ENCODE measurements at regions not wholly inside any gene's neighbourhood (a gene's known extent, or its start where the extent isn't known, plus 50 kb on each side); places are given as distances from the start of the nearest gene placed in this dataset.

DNA sequence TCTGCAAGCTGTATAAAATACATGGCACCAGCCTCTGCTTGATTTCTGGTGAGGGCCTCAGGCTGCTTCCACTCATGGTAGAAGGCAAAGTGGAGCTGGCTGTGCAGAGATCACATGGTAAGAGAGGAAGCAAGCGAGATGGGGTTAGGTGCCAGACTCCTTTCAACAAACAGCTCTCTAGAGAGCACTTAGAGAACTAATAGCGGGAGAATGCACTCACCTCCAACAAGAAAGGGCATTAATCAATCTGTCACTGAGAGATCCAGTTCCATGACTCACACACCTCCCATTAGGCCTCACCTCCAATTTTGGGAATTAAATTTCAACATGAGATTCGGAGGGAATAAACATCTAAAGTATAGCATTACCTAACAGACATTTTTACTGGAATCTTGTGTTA, 644.1 kb upstream of the ARRDC4 start:
- Histone ChIP-seq H3K4me3 (no peak overlapping the region), H3K27me3 (no peaks in the 10 kb centered on the region), H3K27ac (no peak overlapping the region), H3K36me3 (no peaks in the 10 kb centered on the region), H3K4me1 (no peaks in the 10 kb centered on the region), H3K9me3 (peaks cover 0 to 2% (median 0%) of the 10 kb centered on the region in 12 donors)
- intact Hi-C loops (cut with DNase I), result no loop called here
- no peak for ATAC-seq
- DNase-seq, result no peak
- no peak for TF ChIP-seq POLR2A (IDR thresholded peaks at IDR 0.05)
- TF ChIP-seq, protein P1, sequence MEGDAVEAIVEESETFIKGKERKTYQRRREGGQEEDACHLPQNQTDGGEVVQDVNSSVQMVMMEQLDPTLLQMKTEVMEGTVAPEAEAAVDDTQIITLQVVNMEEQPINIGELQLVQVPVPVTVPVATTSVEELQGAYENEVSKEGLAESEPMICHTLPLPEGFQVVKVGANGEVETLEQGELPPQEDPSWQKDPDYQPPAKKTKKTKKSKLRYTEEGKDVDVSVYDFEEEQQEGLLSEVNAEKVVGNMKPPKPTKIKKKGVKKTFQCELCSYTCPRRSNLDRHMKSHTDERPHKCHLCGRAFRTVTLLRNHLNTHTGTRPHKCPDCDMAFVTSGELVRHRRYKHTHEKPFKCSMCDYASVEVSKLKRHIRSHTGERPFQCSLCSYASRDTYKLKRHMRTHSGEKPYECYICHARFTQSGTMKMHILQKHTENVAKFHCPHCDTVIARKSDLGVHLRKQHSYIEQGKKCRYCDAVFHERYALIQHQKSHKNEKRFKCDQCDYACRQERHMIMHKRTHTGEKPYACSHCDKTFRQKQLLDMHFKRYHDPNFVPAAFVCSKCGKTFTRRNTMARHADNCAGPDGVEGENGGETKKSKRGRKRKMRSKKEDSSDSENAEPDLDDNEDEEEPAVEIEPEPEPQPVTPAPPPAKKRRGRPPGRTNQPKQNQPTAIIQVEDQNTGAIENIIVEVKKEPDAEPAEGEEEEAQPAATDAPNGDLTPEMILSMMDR (IDR thresholded peaks at IDR 0.05), result no peak
- WGBS, 4 donors, result 36 to 46% (median 42%) methylated on average over 3 of the region's 3 CpGs

DNA sequence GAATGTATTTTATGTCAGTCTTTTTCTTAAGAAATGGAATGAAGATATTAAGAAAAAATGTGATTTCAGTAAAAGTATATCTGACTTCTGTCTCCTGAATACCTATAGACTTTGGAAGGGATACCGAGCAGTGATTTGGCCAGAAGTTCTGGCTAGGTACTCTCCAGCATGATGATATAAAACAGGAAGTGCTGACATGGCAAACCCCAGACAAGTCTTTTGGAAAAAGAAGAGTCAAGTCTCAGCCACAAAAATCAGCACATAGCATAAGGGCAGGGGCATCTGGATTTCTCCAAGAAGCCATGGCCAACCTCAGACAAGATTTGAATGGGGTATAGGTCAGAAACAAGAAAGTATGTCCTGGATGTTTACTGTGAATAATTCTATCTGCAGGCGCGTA, 643.3 kb upstream of the ARRDC4 start:
- ATAC-seq (no peak), DNase-seq (no peak)
- H3K27me3 ChIP-seq, result no peaks in the 10 kb centered on the region
- H3K4me1 ChIP-seq, result no peaks in the 10 kb centered on the region
- no peaks in the 10 kb centered on the region for H3K36me3 ChIP-seq
- peaks cover 0 to 2% (median 0%) of the 10 kb centered on the region in 12 donors for H3K9me3 ChIP-seq
- TF ChIP-seq, protein P1 (IDR thresholded peaks at IDR 0.05), result no peak
- TF ChIP-seq POLR2A (IDR thresholded peaks at IDR 0.05), result no peak
- H3K4me3 ChIP-seq, result no peak overlapping the region
- H3K27ac ChIP-seq, result no peak overlapping the region
- 80 to 87% (median 85%) methylated on average over 3 of the region's 3 CpGs for WGBS, 4 donors
- intact Hi-C loops (cut with DNase I), result no loop called here

DNA sequence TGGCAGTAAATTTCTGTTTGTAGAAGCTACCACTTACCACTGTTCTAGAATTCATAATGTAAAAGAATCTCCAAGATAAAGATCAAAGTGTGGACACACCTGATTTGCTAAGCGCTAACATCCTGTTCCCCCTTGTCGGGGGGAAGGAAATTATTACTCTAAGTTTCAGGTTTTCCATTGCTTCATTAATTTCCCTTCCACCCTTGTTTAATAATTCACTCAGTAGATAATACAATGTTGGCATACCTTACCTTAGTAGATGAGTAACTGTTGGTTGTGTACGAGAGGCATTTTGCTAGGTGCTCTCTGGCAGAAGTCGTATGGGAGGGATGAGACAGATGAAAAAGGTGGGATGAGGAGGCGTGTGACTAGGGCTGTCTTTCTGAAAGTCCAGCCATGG, 641.2 kb upstream of the ARRDC4 start:
- Histone ChIP-seq H3K36me3 (no peaks in the 10 kb centered on the region), H3K4me3 (no peak overlapping the region), H3K27me3 (no peaks in the 10 kb centered on the region), H3K4me1 (no peaks in the 10 kb centered on the region), H3K27ac (no peak overlapping the region), H3K9me3 (peaks cover 0 to 2% (median 0%) of the 10 kb centered on the region in 12 donors)
- TF ChIP-seq POLR2A (IDR thresholded peaks at IDR 0.05), result no peak
- DNase-seq, result no peak
- intact Hi-C loops (cut with DNase I), result no loop called here
- WGBS, 4 donors, result 81 to 85% (median 84%) methylated on average over 5 of the region's 5 CpGs
- no peak for ATAC-seq

DNA sequence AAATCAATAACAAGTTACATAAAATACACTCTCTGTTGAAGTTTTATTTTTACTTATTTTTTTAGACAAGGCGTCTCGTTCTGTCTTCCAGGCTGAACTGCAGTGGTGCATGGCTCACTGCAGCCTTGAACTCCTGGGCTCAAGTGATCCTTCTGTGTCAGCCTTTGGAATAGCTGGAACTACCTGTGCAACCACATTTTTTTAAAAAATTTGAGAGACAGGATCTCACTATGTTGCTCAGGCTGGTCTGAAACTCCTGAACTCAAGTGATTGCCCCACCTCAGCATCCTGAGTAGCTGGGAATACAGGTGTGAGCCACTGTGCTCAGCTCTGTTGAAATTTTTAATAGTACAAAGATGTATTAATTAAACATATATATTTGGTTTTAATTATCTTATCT, 614.3 kb upstream of the ARRDC4 start:
- ATAC-seq (no peak), DNase-seq (no peak)
- no peak overlapping the region for H3K4me3 ChIP-seq
- 93 to 94% (median 93%) methylated on average over 2 of the region's 2 CpGs for WGBS, 4 donors
- no peaks in the 10 kb centered on the region for H3K27me3 ChIP-seq
- intact Hi-C loops (cut with DNase I), result no loop called here
- no peaks in the 10 kb centered on the region for H3K4me1 ChIP-seq
- H3K27ac ChIP-seq, result no peak overlapping the region
- H3K9me3 ChIP-seq, result peaks cover 0 to 14% (median under 1%) of the 10 kb centered on the region in 12 donors
- no peaks in the 10 kb centered on the region for H3K36me3 ChIP-seq
- no peak for TF ChIP-seq POLR2A (IDR thresholded peaks at IDR 0.05)
- TF ChIP-seq, protein P1 (IDR thresholded peaks at IDR 0.05), result no peak

DNA sequence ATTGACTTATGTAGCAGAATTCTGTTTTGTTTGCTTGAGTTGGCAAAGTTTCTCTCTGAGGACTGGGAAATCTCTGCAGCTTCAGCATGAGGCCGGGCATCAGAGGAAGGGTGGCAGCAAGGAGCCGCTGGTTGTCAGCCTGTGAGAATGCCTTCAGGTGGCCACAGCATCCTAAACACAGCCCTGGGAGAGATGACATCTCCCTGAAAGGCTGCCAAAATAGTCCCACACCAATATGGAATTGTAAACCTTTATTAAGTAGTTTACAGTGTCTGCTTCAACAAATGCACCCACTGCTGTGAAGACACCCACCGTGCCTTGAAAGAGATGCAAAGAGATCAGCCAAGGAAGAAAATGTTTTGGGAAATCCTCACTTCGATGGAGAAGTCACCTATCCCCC, 609.7 kb upstream of the ARRDC4 start:
- 53 to 63% (median 54%) methylated on average over 4 of the region's 4 CpGs for WGBS, 4 donors
- ATAC-seq, result no peak

More for the DNA sequence above, 609.7 kb upstream of the ARRDC4 start:
- Histone ChIP-seq H3K4me1 (no peaks in the 10 kb centered on the region), H3K27me3 (no peaks in the 10 kb centered on the region), H3K36me3 (no peaks in the 10 kb centered on the region), H3K4me3 (no peak overlapping the region), H3K9me3 (peaks cover 0 to 12% (median 0%) of the 10 kb centered on the region in 12 donors), H3K27ac (no peak overlapping the region)
- intact Hi-C loops (cut with DNase I), result no loop called here
- no peak for DNase-seq
- TF ChIP-seq, protein P1 (IDR thresholded peaks at IDR 0.05), result no peak
- no peak for TF ChIP-seq POLR2A (IDR thresholded peaks at IDR 0.05)

Data from heart left ventricle (tissue), 16 donors.